Activated CD4-positive, alpha-beta memory T cell treated with anti-CD3 and anti-CD28 coated beads, Interleukin-2, amount 10 ng/mL, durations not matched to agents 7 days and 5 days (primary cell): ENCODE measurements at regions not wholly inside any gene's neighbourhood (a gene's known extent, or its start where the extent isn't known, plus 50 kb on each side); places are given as distances from the start of the nearest gene placed in this dataset.

ENCODE experiments used
- CTCF ChIA-PET: fragments of 350-600 bp; sonication (Branson Sonifier 250); formaldehyde crosslinking; loops from one replicate; lab custom pipeline; 2021; ENCODE audit warnings: antibody characterized with exemption, inconsistent platforms; lab: Charles Lee
- POLR2A ChIA-PET: fragments of 350-600 bp; sonication (Branson Sonifier 250); formaldehyde crosslinking; loops from one replicate; lab custom pipeline; 2021; ENCODE audit warnings: antibody characterized with exemption; lab: Charles Lee
- DNase-seq: peaks from one replicate; pipeline ENCODE4 v3.0.0-alpha.2; 2020
- H3K27ac Mint-ChIP-seq: one replicate; pipeline ENCODE4 v1.8.0; 2021; ENCODE audit warnings: mild to moderate bottlenecking, mixed read lengths
- H3K27me3 Mint-ChIP-seq: one replicate; pipeline ENCODE4 v1.8.0; 2021; ENCODE audit warnings: mixed read lengths
- H3K36me3 Mint-ChIP-seq: one replicate; pipeline ENCODE4 v1.8.0; 2021; ENCODE audit warnings: low read depth, mixed read lengths
- H3K4me1 Mint-ChIP-seq: one replicate; pipeline ENCODE4 v1.8.0; 2021; ENCODE audit warnings: mixed read lengths
- H3K4me3 Mint-ChIP-seq: one replicate; pipeline ENCODE4 v1.8.0; 2021; ENCODE audit warnings: mild to moderate bottlenecking, mixed read lengths
- H3K9me3 Mint-ChIP-seq: one replicate; pipeline ENCODE4 v1.8.0; 2021; ENCODE audit warnings: mixed read lengths

GRCh38 chr2:46841621-46842020 is 74.0 kb downstream of the MCFD2 start:
- POLR2A ChIA-PET = no interaction called here
- H3K36me3 Mint-ChIP-seq = no peaks in the 10 kb centered on the region

GRCh38 chr2:46839045-46839444 is 76.6 kb downstream of the MCFD2 start:
- Mint-ChIP-seq H3K9me3 (no peaks in the 10 kb centered on the region), H3K4me1 (no peaks in the 10 kb centered on the region), H3K27me3 (peaks cover 10% of the 10 kb centered on the region), H3K36me3 (no peaks in the 10 kb centered on the region), H3K27ac (no peak overlapping the region), H3K4me3 (no peak overlapping the region)
- CTCF ChIA-PET = no interaction called here
- POLR2A ChIA-PET = no interaction called here
- no peak for DNase-seq

More at GRCh38 chr2:46841621-46842020, 74.0 kb downstream of the MCFD2 start:
- Mint-ChIP-seq H3K4me3 (no peak overlapping the region), H3K27me3 (peaks cover 11% of the 10 kb centered on the region), H3K27ac (no peak overlapping the region), H3K9me3 (no peaks in the 10 kb centered on the region), H3K4me1 (no peaks in the 10 kb centered on the region)
- DNase-seq = no peak
- CTCF ChIA-PET = no interaction called here

GRCh38 chr2:46837704-46838103 is 77.9 kb downstream of the MCFD2 start:
- ChIA-PET POLR2A (no interaction called here), CTCF (interaction anchor here (0.6 kb wide), 1 partner anchor 63 kb away, joined by 3 read pairs; no protein-coding TSS in a partner anchor)
- no peak overlapping the region for H3K4me3 Mint-ChIP-seq
- H3K9me3 Mint-ChIP-seq = no peaks in the 10 kb centered on the region
- DNase-seq = no peak
- H3K4me1 Mint-ChIP-seq = no peaks in the 10 kb centered on the region
- peaks cover 10% of the 10 kb centered on the region for H3K27me3 Mint-ChIP-seq
- no peak overlapping the region for H3K27ac Mint-ChIP-seq
- no peaks in the 10 kb centered on the region for H3K36me3 Mint-ChIP-seq

GRCh38 chr2:46837112-46837454 is 78.5 kb downstream of the MCFD2 start:
- ChIA-PET CTCF (no interaction called here), POLR2A (no interaction called here)
- DNase-seq = no peak
- H3K36me3 Mint-ChIP-seq = no peaks in the 10 kb centered on the region
- H3K27me3 Mint-ChIP-seq = peaks cover 7% of the 10 kb centered on the region
- no peak overlapping the region for H3K27ac Mint-ChIP-seq
- H3K4me3 Mint-ChIP-seq = no peak overlapping the region
- H3K9me3 Mint-ChIP-seq = no peaks in the 10 kb centered on the region
- H3K4me1 Mint-ChIP-seq = no peaks in the 10 kb centered on the region

GRCh38 chr2:46836295-46837111 is 79.1 kb downstream of the MCFD2 start:
- Mint-ChIP-seq H3K4me3 (no peak overlapping the region), H3K9me3 (no peaks in the 10 kb centered on the region), H3K27me3 (peaks cover 9% of the 10 kb centered on the region), H3K4me1 (no peaks in the 10 kb centered on the region), H3K27ac (no peak overlapping the region), H3K36me3 (no peaks in the 10 kb centered on the region)
- ChIA-PET POLR2A (no interaction called here), CTCF (no interaction called here)
- no peak for DNase-seq

- H3K27ac Mint-ChIP-seq = no peak overlapping the region
- H3K36me3 Mint-ChIP-seq = no peaks in the 10 kb centered on the region
- no peaks in the 10 kb centered on the region for H3K9me3 Mint-ChIP-seq
- ChIA-PET POLR2A (no interaction called here), CTCF (no interaction called here)
- H3K27me3 Mint-ChIP-seq = peaks cover 9% of the 10 kb centered on the region
- H3K4me1 Mint-ChIP-seq = no peaks in the 10 kb centered on the region
- H3K4me3 Mint-ChIP-seq = no peak overlapping the region
- no peak for DNase-seq
Measured at GRCh38 chr2:46835520-46835919, 80.1 kb downstream of the MCFD2 start.

- ChIA-PET CTCF (no interaction called here), POLR2A (no interaction called here)
- no peaks in the 10 kb centered on the region for H3K4me1 Mint-ChIP-seq
- peaks cover 10% of the 10 kb centered on the region for H3K27me3 Mint-ChIP-seq
- no peak overlapping the region for H3K4me3 Mint-ChIP-seq
- no peak for DNase-seq
- no peak overlapping the region for H3K27ac Mint-ChIP-seq
- H3K9me3 Mint-ChIP-seq = no peaks in the 10 kb centered on the region
- no peaks in the 10 kb centered on the region for H3K36me3 Mint-ChIP-seq
Measured at GRCh38 chr2:46832543-46832942, 83.1 kb downstream of the MCFD2 start.

GRCh38 chr2:46831869-46832265 is 83.7 kb downstream of the MCFD2 start:
- H3K27me3 Mint-ChIP-seq = peaks cover 13% of the 10 kb centered on the region
- no peaks in the 10 kb centered on the region for H3K36me3 Mint-ChIP-seq
- ChIA-PET POLR2A (no interaction called here), CTCF (no interaction called here)
- H3K27ac Mint-ChIP-seq = no peak overlapping the region
- H3K4me3 Mint-ChIP-seq = no peak overlapping the region
- no peaks in the 10 kb centered on the region for H3K4me1 Mint-ChIP-seq
- no peaks in the 10 kb centered on the region for H3K9me3 Mint-ChIP-seq
- no peak for DNase-seq

- no peak for DNase-seq
- ChIA-PET CTCF (no interaction called here), POLR2A (no interaction called here)
- no peaks in the 10 kb centered on the region for H3K36me3 Mint-ChIP-seq
- H3K4me1 Mint-ChIP-seq = no peaks in the 10 kb centered on the region
- H3K9me3 Mint-ChIP-seq = no peaks in the 10 kb centered on the region
- no peak overlapping the region for H3K4me3 Mint-ChIP-seq
- no peak overlapping the region for H3K27ac Mint-ChIP-seq
- peaks cover 13% of the 10 kb centered on the region for H3K27me3 Mint-ChIP-seq
Measured at GRCh38 chr2:46831051-46831868, 84.3 kb downstream of the MCFD2 start.

GRCh38 chr2:46829231-46829995 is 86.2 kb downstream of the MCFD2 start:
- Mint-ChIP-seq H3K36me3 (no peaks in the 10 kb centered on the region), H3K4me3 (no peak overlapping the region), H3K27ac (no peak overlapping the region), H3K27me3 (peaks cover 10% of the 10 kb centered on the region), H3K4me1 (no peaks in the 10 kb centered on the region), H3K9me3 (no peaks in the 10 kb centered on the region)
- ChIA-PET CTCF (no interaction called here), POLR2A (no interaction called here)
- DNase-seq = no peak

- H3K4me3 Mint-ChIP-seq = no peak overlapping the region
- ChIA-PET POLR2A (no interaction called here), CTCF (no interaction called here)
- no peak for DNase-seq
- no peaks in the 10 kb centered on the region for H3K4me1 Mint-ChIP-seq
- peaks cover 10% of the 10 kb centered on the region for H3K27me3 Mint-ChIP-seq
- H3K36me3 Mint-ChIP-seq = no peaks in the 10 kb centered on the region
- no peak overlapping the region for H3K27ac Mint-ChIP-seq
- no peaks in the 10 kb centered on the region for H3K9me3 Mint-ChIP-seq
Measured at GRCh38 chr2:46828491-46829230, 86.9 kb downstream of the MCFD2 start.

GRCh38 chr2:46828135-46828438 is 87.5 kb downstream of the MCFD2 start:
- no peak overlapping the region for H3K4me3 Mint-ChIP-seq
- ChIA-PET POLR2A (no interaction called here), CTCF (no interaction called here)
- DNase-seq = no peak
- no peaks in the 10 kb centered on the region for H3K4me1 Mint-ChIP-seq
- H3K27me3 Mint-ChIP-seq = peaks cover 8% of the 10 kb centered on the region
- H3K36me3 Mint-ChIP-seq = no peaks in the 10 kb centered on the region
- H3K9me3 Mint-ChIP-seq = no peaks in the 10 kb centered on the region
- no peak overlapping the region for H3K27ac Mint-ChIP-seq
